ENCODE measurements at regions not wholly inside any gene's neighbourhood (a gene's known extent, or its start where the extent isn't known, plus 50 kb on each side); places are given as distances from the start of the nearest gene placed in this dataset.
A peak's percentile ranks its signal among the peaks of the same experiment; 100 is the strongest.
"Not testable (repeated sequence)": the region's sequence is repeated elsewhere in the genome, so short reads cannot be mapped to it uniquely, and the experiment has no call there.

GRCh38 chr13:54799621-54800226 lies 1771.1 kb downstream of the OLFM4 start:
- no peaks in the 10 kb centered on the region for H3K27me3 ChIP-seq (ENCODE audit: control insufficient read depth, insufficient read depth, low read length)
- no peaks in the 10 kb centered on the region for H3K36me3 ChIP-seq (ENCODE audit: control insufficient read depth in 2 of 3, insufficient read depth in 3 of 3, low read length in 3 of 3)
- no peak overlapping the region for H3K9ac ChIP-seq (ENCODE audit: low read length in 3 of 3)
- no peaks in the 10 kb centered on the region for H3K9me3 ChIP-seq (ENCODE audit: control insufficient read depth in 2 of 3, insufficient read depth in 1 of 3, low read length in 3 of 3)
- no peaks in the 10 kb centered on the region for H3K4me1 ChIP-seq (ENCODE audit: control insufficient read depth in 2 of 3, insufficient read depth in 2 of 3, low read depth in 1 of 3, low read length in 3 of 3)
- intact Hi-C loops (cut with DNase I): no loop called here
- no peak for FAIRE-seq
- peak in 1 of 5 donors; percentile 63 for DNase-seq
- H3K4me3 ChIP-seq (ENCODE audit: low read length in 3 of 3): no peak overlapping the region
- H3K27ac ChIP-seq (ENCODE audit: low read depth in 2 of 2, low read length in 2 of 2): no peak overlapping the region
- no peak for TF ChIP-seq CTCF (IDR thresholded peaks at IDR 0.05; ENCODE audit: borderline replicate concordance, extremely low read depth, insufficient read depth)

GRCh38 chr13:54802226-54802625 lies 1773.6 kb downstream of the OLFM4 start:
- no peak for FAIRE-seq
- no peak for TF ChIP-seq CTCF (IDR thresholded peaks at IDR 0.05; ENCODE audit: borderline replicate concordance, extremely low read depth, insufficient read depth)
- Histone ChIP-seq H3K9ac (ENCODE audit: low read length in 3 of 3) (no peak overlapping the region), H3K27me3 (ENCODE audit: control insufficient read depth, insufficient read depth, low read length) (no peaks in the 10 kb centered on the region), H3K27ac (ENCODE audit: low read depth in 2 of 2, low read length in 2 of 2) (no peak overlapping the region), H3K9me3 (ENCODE audit: control insufficient read depth in 2 of 3, insufficient read depth in 1 of 3, low read length in 3 of 3) (no peaks in the 10 kb centered on the region), H3K4me3 (ENCODE audit: low read length in 3 of 3) (no peak overlapping the region), H3K4me1 (ENCODE audit: control insufficient read depth in 2 of 3, insufficient read depth in 2 of 3, low read depth in 1 of 3, low read length in 3 of 3) (no peaks in the 10 kb centered on the region), H3K36me3 (ENCODE audit: control insufficient read depth in 2 of 3, insufficient read depth in 3 of 3, low read length in 3 of 3) (no peaks in the 10 kb centered on the region)
- intact Hi-C loops (cut with DNase I): no loop called here
- DNase-seq: no peak

GRCh38 chr13:54805743-54806142 lies 1777.1 kb downstream of the OLFM4 start:
- no peaks in the 10 kb centered on the region for H3K36me3 ChIP-seq (ENCODE audit: control insufficient read depth in 2 of 3, insufficient read depth in 3 of 3, low read length in 3 of 3)
- no peaks in the 10 kb centered on the region for H3K27me3 ChIP-seq (ENCODE audit: control insufficient read depth, insufficient read depth, low read length)
- intact Hi-C loops (cut with DNase I): no loop called here
- H3K27ac ChIP-seq (ENCODE audit: low read depth in 2 of 2, low read length in 2 of 2): no peak overlapping the region
- H3K4me3 ChIP-seq (ENCODE audit: low read length in 3 of 3): no peak overlapping the region
- no peak for TF ChIP-seq CTCF (IDR thresholded peaks at IDR 0.05; ENCODE audit: borderline replicate concordance, extremely low read depth, insufficient read depth)
- FAIRE-seq (no peak), DNase-seq (no peak)
- H3K4me1 ChIP-seq (ENCODE audit: control insufficient read depth in 2 of 3, insufficient read depth in 2 of 3, low read depth in 1 of 3, low read length in 3 of 3): no peaks in the 10 kb centered on the region
- no peaks in the 10 kb centered on the region for H3K9me3 ChIP-seq (ENCODE audit: control insufficient read depth in 2 of 3, insufficient read depth in 1 of 3, low read length in 3 of 3)
- H3K9ac ChIP-seq (ENCODE audit: low read length in 3 of 3): no peak overlapping the region

- H3K36me3 ChIP-seq (ENCODE audit: control insufficient read depth in 2 of 3, insufficient read depth in 3 of 3, low read length in 3 of 3); H3K27me3 ChIP-seq (ENCODE audit: control insufficient read depth, insufficient read depth, low read length); H3K4me1 ChIP-seq (ENCODE audit: control insufficient read depth in 2 of 3, insufficient read depth in 2 of 3, low read depth in 1 of 3, low read length in 3 of 3); H3K9me3 ChIP-seq (ENCODE audit: control insufficient read depth in 2 of 3, insufficient read depth in 1 of 3, low read length in 3 of 3); H3K9ac ChIP-seq (ENCODE audit: low read length in 3 of 3); intact Hi-C loops (cut with DNase I); H3K4me3 ChIP-seq (ENCODE audit: low read length in 3 of 3); DNase-seq; H3K27ac ChIP-seq (ENCODE audit: low read depth in 2 of 2, low read length in 2 of 2); FAIRE-seq: not testable (repeated sequence)
These were observed 1793.4 kb downstream of the OLFM4 start for GRCh38 chr13:54821938-54822470.

GRCh38 chr13:54829391-54830068 lies 1800.9 kb downstream of the OLFM4 start:
- FAIRE-seq; intact Hi-C loops (cut with DNase I); H3K9ac ChIP-seq (ENCODE audit: low read length in 3 of 3); H3K9me3 ChIP-seq (ENCODE audit: control insufficient read depth in 2 of 3, insufficient read depth in 1 of 3, low read length in 3 of 3); H3K4me3 ChIP-seq (ENCODE audit: low read length in 3 of 3); H3K27ac ChIP-seq (ENCODE audit: low read depth in 2 of 2, low read length in 2 of 2); H3K36me3 ChIP-seq (ENCODE audit: control insufficient read depth in 2 of 3, insufficient read depth in 3 of 3, low read length in 3 of 3); H3K27me3 ChIP-seq (ENCODE audit: control insufficient read depth, insufficient read depth, low read length); H3K4me1 ChIP-seq (ENCODE audit: control insufficient read depth in 2 of 3, insufficient read depth in 2 of 3, low read depth in 1 of 3, low read length in 3 of 3): not testable (repeated sequence)
- DNase-seq: peak in 1 of 5 donors; percentile 67

Data from kidney (tissue), 13 donors.